Loucy (cell line): ENCODE measurements at regions not wholly inside any gene's neighbourhood (a gene's known extent, or its start where the extent isn't known, plus 50 kb on each side); places are given as distances from the start of the nearest gene placed in this dataset.
"Not testable (repeated sequence)": the region's sequence is repeated elsewhere in the genome, so short reads cannot be mapped to it uniquely, and the experiment has no call there.

ENCODE experiments used
- H2AFZ ChIP-seq: fragments of 200-600 bp; sonication (generic); 2 replicates; pipeline ENCODE4 v1.6.0; 2016; ENCODE audit warnings: antibody characterized with exemption, mild to moderate bottlenecking, low read length, moderate library complexity
- H3F3A ChIP-seq: fragments of 200-600 bp; 2 replicates; pipeline ENCODE4 v1.6.0; 2016; ENCODE audit warnings: antibody characterized with exemption, low read depth, mild to moderate bottlenecking
- H3K27me3 ChIP-seq: fragments of 200-600 bp; sonication (generic); 2 replicates; pipeline ENCODE4 v1.6.1; 2014; ENCODE audit warnings: low read length, mild to moderate bottlenecking; ENCODE audit not compliant: insufficient read depth, poor library complexity, severe bottlenecking
- H3K36me3 ChIP-seq: fragments of 200-600 bp; sonication (generic); 2 replicates; pipeline ENCODE4 v1.6.1; 2016; ENCODE audit warnings: low read length; ENCODE audit not compliant: insufficient read depth
- H3K4me1 ChIP-seq: fragments of 200-600 bp; sonication (generic); 2 replicates; pipeline ENCODE4 v1.5.1; 2014; ENCODE audit warnings: low read length, mild to moderate bottlenecking; ENCODE audit not compliant: insufficient read depth, poor library complexity, severe bottlenecking
- H3K4me2 ChIP-seq: fragments of 200-600 bp; sonication (generic); 2 replicates; pipeline ENCODE4 v1.6.0; 2014; ENCODE audit warnings: antibody characterized with exemption, low read length, low read depth, mild to moderate bottlenecking; ENCODE audit not compliant: poor library complexity, severe bottlenecking
- H3K4me3 ChIP-seq: fragments of 200-600 bp; sonication (generic); 2 replicates; pipeline ENCODE4 v1.5.1; 2014; ENCODE audit warnings: low read length, mild to moderate bottlenecking, mixed read lengths; ENCODE audit not compliant: poor library complexity, severe bottlenecking
- H3K79me2 ChIP-seq: fragments of 200-600 bp; sonication (generic); 2 replicates; pipeline ENCODE4 v1.6.1; 2014; ENCODE audit warnings: low read length; ENCODE audit not compliant: insufficient read depth
- H3K9ac ChIP-seq: fragments of 200-600 bp; sonication (generic); 2 replicates; pipeline ENCODE4 v1.6.0; 2014; ENCODE audit warnings: mild to moderate bottlenecking, low read depth, low read length, moderate library complexity; ENCODE audit not compliant: poor library complexity, severe bottlenecking
- H3K9me2 ChIP-seq: fragments of 200-600 bp; sonication (generic); replicated peaks from 2 replicates; pipeline ENCODE4 v1.6.1; 2016; ENCODE audit warnings: low read depth, low read length, mixed read lengths
- H3K9me3 ChIP-seq: fragments of 200-600 bp; sonication (generic); 2 replicates; pipeline ENCODE4 v1.6.1; 2014; ENCODE audit warnings: mild to moderate bottlenecking, antibody characterized with exemption, low read length, low read depth; ENCODE audit not compliant: insufficient read depth
- H4K20me1 ChIP-seq: fragments of 200-600 bp; sonication (generic); 2 replicates; pipeline ENCODE4 v1.6.0; 2014; ENCODE audit warnings: antibody characterized with exemption, low read length, mild to moderate bottlenecking; ENCODE audit not compliant: insufficient read depth, poor library complexity, severe bottlenecking
- CTCF ChIP-seq: fragments of 200-600 bp; sonication (generic); conservative IDR thresholded peaks from 2 replicates; pipeline ENCODE4 v1.5.1; 2014; ENCODE audit warnings: mild to moderate bottlenecking, antibody characterized with exemption, low read length
- EZH2phosphoT487 ChIP-seq: fragments of 200-600 bp; IDR thresholded peaks from 2 replicates; pipeline ENCODE4 v1.6.1; 2018; ENCODE audit warnings: antibody characterized with exemption, mild to moderate bottlenecking, moderate library complexity, borderline replicate concordance

- Histone ChIP-seq H2AFZ (no peak overlapping the region), H3K4me1 (no peaks in the 10 kb centered on the region), H4K20me1 (no peaks in the 10 kb centered on the region), H3K79me2 (no peaks in the 10 kb centered on the region), H3K9me2 (no peaks in the 10 kb centered on the region), H3K9me3 (no peaks in the 10 kb centered on the region), H3F3A (no peaks in the 10 kb centered on the region), H3K36me3 (no peaks in the 10 kb centered on the region), H3K27me3 (no peaks in the 10 kb centered on the region), H3K9ac (no peak overlapping the region), H3K4me2 (no peak overlapping the region), H3K4me3 (no peak overlapping the region)
- TF ChIP-seq EZH2phosphoT487 (no peak), CTCF (no peak)
These were observed 284.9 kb upstream of the TBX18 start for GRCh38 chr6:85049282-85049681.

GRCh38 chr6:85047818-85048217 lies 283.4 kb upstream of the TBX18 start:
- TF ChIP-seq EZH2phosphoT487 (no peak), CTCF (no peak)
- Histone ChIP-seq H2AFZ (no peak overlapping the region), H3K4me3 (no peak overlapping the region)

GRCh38 chr6:85045767-85046166 lies 281.4 kb upstream of the TBX18 start:
- not testable (repeated sequence) for H3K27me3 ChIP-seq, H4K20me1 ChIP-seq, H3K4me1 ChIP-seq, H3K36me3 ChIP-seq, H2AFZ ChIP-seq, H3F3A ChIP-seq, H3K9ac ChIP-seq, H3K4me2 ChIP-seq, H3K9me3 ChIP-seq, H3K4me3 ChIP-seq, H3K79me2 ChIP-seq, H3K9me2 ChIP-seq

More at GRCh38 chr6:85047818-85048217, 283.4 kb upstream of the TBX18 start:
- H4K20me1 ChIP-seq, result no peaks in the 10 kb centered on the region
- no peaks in the 10 kb centered on the region for H3K9me3 ChIP-seq
- H3K4me1 ChIP-seq, result no peaks in the 10 kb centered on the region
- no peak overlapping the region for H3K4me2 ChIP-seq
- H3K9ac ChIP-seq, result no peak overlapping the region
- H3K36me3 ChIP-seq, result no peaks in the 10 kb centered on the region
- H3K9me2 ChIP-seq, result no peaks in the 10 kb centered on the region
- H3K79me2 ChIP-seq, result no peaks in the 10 kb centered on the region
- H3K27me3 ChIP-seq, result no peaks in the 10 kb centered on the region
- H3F3A ChIP-seq, result no peaks in the 10 kb centered on the region

- no peak overlapping the region for H2AFZ ChIP-seq
These were observed 280.0 kb upstream of the TBX18 start for GRCh38 chr6:85044361-85044760.

More at GRCh38 chr6:85044361-85044760, 280.0 kb upstream of the TBX18 start:
- H3K9me2 ChIP-seq, result no peaks in the 10 kb centered on the region
- H3K9ac ChIP-seq, result no peak overlapping the region
- H4K20me1 ChIP-seq, result no peaks in the 10 kb centered on the region
- no peaks in the 10 kb centered on the region for H3K9me3 ChIP-seq
- H3K79me2 ChIP-seq, result no peaks in the 10 kb centered on the region
- H3K4me2 ChIP-seq, result no peak overlapping the region
- no peak for TF ChIP-seq CTCF
- TF ChIP-seq EZH2phosphoT487, result no peak
- H3K4me3 ChIP-seq, result no peak overlapping the region
- no peaks in the 10 kb centered on the region for H3K4me1 ChIP-seq
- no peaks in the 10 kb centered on the region for H3K27me3 ChIP-seq
- H3K36me3 ChIP-seq, result no peaks in the 10 kb centered on the region
- no peaks in the 10 kb centered on the region for H3F3A ChIP-seq
